GM19324 (cell line): ENCODE measurements at regions not wholly inside any gene's neighbourhood (a gene's known extent, or its start where the extent isn't known, plus 50 kb on each side); places are given as distances from the start of the nearest gene placed in this dataset.
"Not testable (repeated sequence)": the region's sequence is repeated elsewhere in the genome, so short reads cannot be mapped to it uniquely, and the experiment has no call there.

ENCODE experiments used
- ATAC-seq: cut with Tn5 transposase; IDR thresholded peaks from one replicate; pipeline ENCODE4 v1.9.1; 2021; ENCODE audit warnings: mild to moderate bottlenecking, moderate library complexity; ENCODE audit not compliant: unreplicated experiment, low FRiP score

DNA sequence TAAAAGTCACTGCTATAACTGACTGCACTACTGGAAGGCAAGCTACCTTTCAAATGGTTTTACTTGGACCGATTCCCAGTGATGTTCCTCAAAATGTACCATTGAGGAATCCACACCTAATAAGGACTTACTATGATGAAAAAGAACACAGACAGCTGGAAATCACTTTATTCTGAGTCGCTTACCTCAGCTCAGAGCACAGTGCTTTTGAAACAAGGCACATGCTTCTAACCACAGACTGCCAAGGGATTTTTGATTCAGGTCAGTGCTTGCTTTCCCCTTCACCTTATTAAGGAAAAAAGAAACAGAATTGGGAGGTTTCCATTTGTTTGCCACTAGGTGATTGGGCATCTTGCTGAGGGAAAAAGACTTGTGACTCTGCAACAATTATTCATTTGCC lies 707.5 kb upstream of the FSHR start:
- ATAC-seq, result no peak

DNA sequence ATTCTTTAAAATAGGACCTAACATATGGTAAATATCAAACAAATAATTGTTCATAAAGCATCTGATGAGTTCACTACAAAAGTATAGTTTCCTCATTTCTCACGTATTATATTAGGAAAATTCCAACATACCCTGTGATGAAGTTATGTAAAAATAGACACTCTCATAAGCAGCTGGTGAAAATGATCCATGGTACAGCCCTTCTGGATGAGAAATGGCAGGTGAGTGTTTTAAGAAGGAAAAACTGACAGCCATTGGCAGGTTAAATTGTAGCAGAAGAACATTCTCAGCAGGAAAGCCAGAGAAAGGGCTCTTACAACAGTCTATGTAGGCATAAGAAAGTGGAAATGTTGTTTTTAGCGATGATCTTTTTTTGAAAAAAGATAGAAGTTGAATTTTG lies 706.5 kb upstream of the FSHR start:
- no peak for ATAC-seq

GRCh38 chr2:49860170-49860569 lies 705.9 kb upstream of the FSHR start:
- ATAC-seq, result no peak

- no peak for ATAC-seq
Observed at GRCh38 chr2:49858657-49859056, 704.3 kb upstream of the FSHR start.

DNA sequence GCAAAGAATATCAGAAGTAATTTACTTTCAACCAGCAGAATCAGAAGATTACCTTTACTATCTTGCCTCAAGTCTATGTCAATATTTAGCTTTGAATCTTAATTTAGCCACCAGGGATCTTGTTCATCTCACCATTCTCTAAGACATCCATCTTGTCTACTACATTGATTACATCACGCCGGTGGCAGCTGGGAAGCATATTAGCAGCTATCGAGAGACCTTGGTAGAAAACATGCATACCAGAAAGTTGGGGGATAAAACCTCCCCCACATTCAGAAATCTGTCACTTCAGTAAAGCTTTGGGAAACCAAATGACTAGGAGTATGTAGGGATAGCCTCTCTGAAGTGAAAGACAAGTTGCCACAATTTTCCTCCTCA lies 703.8 kb upstream of the FSHR start:
- no peak for ATAC-seq

DNA sequence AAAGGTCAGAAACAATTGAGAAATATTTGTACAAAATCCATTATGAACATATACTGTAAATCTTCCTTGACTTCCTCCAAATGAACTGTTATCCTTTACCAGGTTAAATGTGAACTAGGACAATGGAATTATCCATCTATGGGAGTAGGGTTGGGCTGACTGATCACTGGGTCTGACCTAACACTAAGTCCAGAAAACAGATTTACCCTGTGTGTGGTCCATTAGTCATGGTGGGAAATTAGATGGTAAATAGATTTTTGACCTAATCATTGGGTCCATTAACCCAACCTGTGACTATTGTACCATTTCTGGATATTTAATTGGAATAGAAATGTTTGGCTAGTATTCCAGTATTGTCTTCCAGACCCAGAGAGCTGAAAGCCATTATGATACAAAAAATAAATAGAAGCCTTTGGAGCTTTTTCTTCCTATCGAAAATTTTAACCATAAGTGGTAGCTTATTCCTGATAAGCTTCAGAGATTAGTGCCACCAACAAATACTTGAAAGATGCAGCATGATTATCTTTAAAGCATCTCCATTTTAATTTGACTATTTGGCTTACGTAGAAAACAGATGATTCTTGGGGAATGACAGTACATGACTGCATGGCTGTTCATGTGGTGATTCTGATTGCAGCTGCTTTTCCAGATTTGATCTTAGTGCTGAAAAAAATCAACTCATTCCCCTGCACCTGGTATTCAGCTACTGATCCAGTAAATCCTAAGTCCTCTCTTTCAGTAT lies 703.2 kb upstream of the FSHR start:
- no peak for ATAC-seq

DNA sequence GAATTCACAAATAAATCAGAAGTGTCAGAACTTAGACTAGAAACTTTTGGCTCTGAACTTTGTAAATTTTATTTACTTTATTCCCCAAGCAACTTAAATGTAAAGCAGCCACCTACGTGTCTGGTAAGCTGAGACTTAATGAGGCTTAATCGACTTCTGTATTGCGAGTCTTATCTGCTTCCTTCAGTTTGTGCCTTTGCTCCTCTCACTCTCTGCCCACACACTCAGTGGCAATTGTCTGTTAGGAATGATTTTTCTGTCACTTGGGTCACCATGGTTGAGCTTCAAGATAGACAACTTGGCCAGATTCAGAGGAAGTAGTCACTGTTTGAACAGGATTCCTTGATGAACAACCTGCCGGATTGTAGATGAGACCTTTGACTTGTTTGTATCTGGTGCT lies 691.4 kb upstream of the FSHR start:
- no peak for ATAC-seq

DNA sequence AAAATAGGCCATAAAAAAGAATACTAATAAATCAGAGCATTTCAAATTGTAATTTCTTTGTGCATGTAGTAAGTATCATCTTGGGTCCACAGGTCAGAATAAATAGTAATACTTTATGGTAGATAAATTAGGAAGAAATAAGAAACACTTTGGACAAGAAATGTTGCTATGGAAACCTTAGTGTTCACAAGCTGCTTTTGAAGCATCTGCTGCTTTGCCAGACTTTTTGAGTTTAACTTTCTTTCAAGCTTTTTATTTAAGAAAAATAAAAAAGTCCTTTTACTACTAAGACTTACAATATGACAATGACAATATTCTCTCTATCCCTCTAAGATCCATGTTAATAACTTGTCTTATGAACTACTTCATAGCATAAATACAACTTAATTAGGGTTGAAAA lies 690.7 kb upstream of the FSHR start:
- no peak for ATAC-seq

GRCh38 chr2:49844113-49844512 lies 689.8 kb upstream of the FSHR start:
- ATAC-seq, result not testable (repeated sequence)

DNA sequence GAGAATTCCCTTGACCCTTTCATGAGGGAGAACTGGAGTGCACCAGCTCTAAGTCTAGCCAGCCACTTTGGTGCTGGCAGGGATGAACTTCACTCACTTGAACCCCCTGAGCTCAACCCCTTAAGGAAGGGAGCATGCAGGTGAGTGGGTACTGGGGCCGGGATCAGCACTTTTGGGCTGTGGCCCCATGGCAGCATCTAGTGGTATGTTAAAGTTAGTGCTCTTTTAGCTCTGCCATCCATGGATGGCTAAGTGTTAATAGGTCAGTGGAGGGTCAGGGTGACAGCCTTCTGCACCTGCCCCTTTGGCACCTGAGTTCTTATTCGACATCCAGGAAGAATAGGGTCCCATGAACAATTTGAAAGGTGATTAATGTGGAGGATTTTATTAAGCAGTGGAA lies 689.0 kb upstream of the FSHR start:
- ATAC-seq, result no peak

- ATAC-seq, result no peak
Observed at GRCh38 chr2:49840428-49840975, 686.2 kb upstream of the FSHR start.

DNA sequence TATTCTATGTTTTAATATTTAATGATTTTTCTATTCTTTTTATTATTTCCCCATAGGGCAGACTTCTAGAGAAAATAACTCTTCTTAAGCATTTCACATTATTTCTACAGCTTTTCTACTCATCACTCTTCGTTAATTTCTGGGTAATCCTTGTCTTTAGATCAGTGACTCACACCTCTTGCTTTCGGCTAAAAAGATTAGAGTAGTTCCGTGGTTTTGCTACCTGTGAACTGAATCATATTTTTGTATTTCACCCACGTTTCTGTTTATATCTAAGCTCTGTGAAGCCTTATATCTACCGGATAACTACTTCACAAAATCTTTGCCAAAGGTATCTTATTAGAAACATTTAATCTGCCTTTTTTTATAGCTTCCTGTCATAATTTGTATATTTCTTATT lies 685.5 kb upstream of the FSHR start:
- ATAC-seq, result no peak

DNA sequence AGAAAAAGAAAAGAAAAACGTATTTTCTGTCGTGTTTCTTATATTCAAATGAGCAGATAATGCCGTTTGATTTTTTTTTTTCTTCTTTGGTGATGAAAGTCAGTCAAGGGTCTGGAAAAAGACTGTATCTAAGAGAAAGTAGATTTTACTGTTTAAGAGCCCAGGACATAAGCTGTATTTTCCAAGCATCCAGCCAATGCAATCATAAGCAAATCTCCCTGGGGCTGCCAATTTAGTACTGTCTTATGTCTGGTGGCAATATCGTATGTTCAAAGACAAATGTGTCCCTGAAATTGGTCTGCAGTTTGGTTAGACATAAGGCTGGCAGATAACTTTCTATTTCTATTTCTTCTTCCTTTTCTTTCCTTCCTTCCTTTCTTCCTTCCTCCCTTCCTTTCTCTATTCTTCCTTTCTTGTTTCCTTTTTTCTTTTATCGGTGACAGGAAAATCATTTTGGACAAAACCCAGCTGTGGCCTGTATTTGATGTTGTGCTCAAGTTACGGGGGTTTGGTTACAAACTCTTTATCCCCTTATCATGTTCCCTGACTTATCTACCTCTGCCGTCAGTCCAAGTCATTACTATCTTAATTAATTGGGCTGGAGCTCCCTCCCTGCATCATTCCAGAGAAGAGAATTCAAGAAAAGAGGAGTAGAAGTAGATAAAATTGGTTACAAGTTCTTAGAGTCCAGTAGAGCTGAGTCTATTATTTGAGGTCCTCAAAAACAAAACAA lies 683.4 kb upstream of the FSHR start:
- ATAC-seq, result no peak

DNA sequence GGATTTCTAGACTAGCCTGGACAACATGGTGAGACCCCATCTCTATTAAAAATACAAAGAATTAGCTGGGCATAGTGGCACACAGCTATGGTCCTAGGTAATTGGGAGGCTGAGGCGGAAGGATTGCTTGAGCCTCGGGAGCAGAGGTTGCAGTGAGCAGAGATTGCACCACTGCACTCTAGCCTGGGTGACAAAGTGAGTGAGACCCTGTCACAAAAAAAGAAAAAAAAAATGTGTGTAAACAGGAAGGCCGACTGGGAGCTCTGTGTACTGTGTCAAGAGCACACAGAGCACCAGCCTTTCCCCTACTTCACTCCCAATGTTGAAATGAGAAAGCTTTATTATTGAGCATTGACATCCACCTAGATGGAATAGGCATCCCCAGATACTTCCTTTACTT lies 681.7 kb upstream of the FSHR start:
- no peak for ATAC-seq

DNA sequence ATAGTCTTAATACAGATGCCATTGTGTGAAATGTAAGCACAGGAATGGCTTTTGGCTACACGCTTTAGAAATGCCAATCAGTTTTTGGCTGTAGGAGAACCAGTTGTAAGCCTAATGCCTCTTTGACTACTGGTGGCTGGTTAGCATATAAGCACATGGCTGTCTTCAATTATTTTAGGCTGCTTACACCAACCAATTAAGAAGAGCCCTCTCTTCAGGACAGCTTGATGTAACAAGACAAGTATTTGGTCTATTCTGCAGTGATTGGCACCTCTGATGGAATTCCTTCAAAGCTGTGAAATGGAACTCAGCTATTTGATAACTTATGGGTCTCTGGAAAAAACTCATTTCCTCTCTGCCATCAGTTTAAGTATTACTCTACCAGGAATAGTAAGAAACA lies 680.1 kb upstream of the FSHR start:
- ATAC-seq, result no peak

GRCh38 chr2:49832555-49832954 lies 678.2 kb upstream of the FSHR start:
- no peak for ATAC-seq

DNA sequence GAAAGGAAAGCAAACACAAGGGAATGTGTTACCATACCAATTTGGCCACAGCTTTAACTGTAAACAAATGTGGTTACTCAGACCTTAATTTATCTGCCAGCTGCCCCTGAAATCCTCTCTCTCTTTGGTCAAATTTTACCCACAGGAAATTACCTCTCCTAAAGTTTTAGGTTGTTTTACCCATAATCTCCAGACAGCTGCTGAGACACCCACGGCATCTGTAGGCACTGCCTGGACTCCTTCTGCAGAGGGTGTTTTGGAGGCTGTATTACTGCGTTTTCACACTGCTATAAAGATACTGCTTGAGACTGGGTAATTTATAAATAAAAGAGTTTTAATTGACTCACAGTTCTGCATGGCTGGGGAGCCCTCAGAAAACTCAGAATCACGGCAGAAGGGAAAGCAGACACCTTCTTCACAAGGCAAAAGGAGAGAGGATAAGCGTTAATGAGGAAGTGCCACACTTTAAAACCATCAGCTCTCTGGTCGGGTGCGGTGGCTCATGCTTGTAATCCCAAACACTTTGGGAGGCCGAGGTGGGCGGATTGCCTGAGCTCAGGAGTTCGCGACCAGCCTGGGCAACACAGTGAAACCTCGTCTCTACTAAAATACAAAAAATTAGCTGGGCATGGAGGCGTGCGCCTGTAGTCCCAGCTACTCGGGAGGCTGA lies 677.5 kb upstream of the FSHR start:
- no peak for ATAC-seq

- no peak for ATAC-seq
Observed at GRCh38 chr2:49830846-49831245, 676.5 kb upstream of the FSHR start.

GRCh38 chr2:49827366-49827765 lies 673.1 kb upstream of the FSHR start:
- ATAC-seq, result no peak

GRCh38 chr2:49813208-49813607 lies 658.9 kb upstream of the FSHR start:
- no peak for ATAC-seq

DNA sequence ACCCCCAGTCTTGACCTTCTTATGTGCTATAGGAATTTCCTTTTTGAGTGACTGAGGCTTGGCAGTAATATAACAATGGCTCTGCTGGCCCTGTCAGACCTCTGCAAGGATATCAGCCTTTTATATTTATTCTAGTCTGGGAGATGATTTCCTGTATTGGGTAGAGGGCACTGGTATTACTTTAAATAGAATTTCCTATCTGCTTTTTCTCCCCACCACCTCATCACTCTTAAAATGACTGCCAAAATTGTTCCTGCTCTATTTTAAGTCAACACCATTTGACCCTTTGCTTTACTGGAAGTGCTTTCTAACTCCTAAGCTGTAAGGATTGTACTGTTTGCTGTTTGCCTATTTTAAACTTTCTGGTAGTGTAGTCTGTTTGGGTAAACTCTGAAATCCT lies 658.4 kb upstream of the FSHR start:
- no peak for ATAC-seq
